SIG-M5 treated with dmso at 0.1 percent for 504 hours (cell line): ENCODE measurements at regions not wholly inside any gene's neighbourhood (a gene's known extent, or its start where the extent isn't known, plus 50 kb on each side); places are given as distances from the start of the nearest gene placed in this dataset.

Source experiments
- DNase-seq: peaks from one replicate; lab custom pipeline; 2025; ENCODE audit not compliant: unreplicated experiment; lab: John Stamatoyannopoulos, UW

DNA sequence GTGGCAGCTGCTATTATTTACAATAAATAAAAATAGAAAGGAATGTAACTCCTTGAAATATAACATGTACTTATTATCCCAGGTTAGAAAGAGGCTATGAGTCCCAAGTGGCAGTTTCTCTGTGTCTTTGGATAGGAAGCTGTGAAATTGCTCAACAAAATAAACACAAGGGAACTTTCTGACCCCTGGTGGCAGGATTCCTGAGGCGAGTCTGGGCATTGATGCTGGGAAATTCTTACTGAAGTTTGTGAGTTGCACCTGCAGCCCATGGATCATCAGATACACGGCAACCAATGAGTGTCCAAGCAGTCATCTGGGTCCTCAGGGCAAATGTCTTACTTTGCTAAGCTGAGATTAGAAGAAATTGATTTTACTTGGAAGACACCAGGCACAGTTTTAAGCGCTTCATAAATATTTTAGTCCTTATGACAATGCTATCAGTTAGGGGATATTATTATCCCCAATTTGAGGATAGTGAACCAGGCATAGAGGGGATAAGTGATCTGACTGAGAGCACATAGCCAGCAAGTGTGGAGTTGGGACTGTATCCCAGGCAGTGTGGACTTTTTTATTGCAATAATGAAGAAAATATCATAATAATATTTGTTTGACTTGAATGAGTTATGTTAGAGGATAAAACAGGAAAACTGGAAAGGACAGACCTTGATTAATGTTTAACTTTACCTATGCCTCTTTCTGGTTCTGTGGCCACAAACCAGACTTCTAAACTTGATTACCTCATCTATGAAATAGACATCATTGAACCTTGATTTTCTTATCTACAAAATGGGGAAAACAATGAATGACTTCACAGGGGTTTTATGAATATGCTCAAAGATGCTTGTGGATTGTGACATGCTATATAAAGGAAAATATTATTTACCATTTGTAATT, 265.5 kb upstream of the ADAMTSL1 start:
- peak; percentile 13 for DNase-seq

GRCh38 chr9:18215626-18216025, 258.3 kb upstream of the ADAMTSL1 start:
- DNase-seq: no peak

GRCh38 chr9:18216376-18216775, 257.6 kb upstream of the ADAMTSL1 start:
- no peak for DNase-seq

- no peak for DNase-seq
Measured at GRCh38 chr9:18228101-18228500, 245.9 kb upstream of the ADAMTSL1 start.

DNA sequence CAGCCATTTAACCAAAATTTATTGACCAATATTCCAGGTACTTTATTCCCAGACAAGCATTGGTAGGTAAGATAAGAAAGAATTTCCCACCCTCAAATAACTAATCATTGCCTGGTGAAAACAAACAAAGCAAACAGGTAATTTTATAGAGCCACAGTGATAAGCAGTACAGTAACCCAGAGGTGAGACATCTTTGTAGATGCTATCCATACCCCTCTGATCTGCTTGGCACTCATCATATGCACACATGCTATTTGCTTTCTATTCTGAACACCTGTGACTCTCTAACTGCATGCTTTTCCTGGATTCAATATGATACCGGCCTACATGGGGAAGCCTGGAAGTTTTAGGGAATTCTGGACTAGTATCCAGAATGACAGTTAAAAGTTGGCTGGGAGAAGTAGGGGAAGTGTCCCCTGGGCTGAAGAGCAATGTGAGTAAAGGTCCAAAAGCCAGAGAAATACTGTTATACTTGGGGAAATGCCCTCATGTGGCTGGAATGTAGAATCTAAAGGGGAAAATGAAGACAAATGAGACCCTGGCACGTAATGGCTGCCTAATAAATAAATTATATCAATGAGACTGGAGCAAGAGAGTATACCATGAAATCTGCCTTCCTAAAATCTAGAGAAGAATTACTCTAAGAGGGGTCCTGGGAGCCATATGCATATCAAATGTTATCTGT, 243.8 kb upstream of the ADAMTSL1 start:
- no peak for DNase-seq

DNA sequence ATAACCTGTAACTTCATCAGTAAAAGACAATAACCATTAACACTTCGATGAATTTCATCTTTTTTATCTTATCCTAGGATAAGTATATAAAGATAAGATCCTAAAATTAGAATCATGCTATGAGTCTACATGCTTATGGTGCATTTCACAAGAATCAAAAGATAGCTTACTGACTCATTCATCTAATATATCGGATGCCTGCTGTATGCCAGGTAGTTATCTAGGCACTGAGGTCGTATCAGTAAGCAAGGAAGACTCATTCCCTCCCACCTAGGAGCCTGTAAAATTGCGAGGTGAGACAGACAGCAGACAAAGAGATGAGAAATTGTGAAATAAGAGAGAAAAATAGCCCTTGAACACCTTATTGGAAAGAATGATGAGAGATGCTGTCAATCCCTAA, 240.6 kb upstream of the ADAMTSL1 start:
- DNase-seq: no peak

DNA sequence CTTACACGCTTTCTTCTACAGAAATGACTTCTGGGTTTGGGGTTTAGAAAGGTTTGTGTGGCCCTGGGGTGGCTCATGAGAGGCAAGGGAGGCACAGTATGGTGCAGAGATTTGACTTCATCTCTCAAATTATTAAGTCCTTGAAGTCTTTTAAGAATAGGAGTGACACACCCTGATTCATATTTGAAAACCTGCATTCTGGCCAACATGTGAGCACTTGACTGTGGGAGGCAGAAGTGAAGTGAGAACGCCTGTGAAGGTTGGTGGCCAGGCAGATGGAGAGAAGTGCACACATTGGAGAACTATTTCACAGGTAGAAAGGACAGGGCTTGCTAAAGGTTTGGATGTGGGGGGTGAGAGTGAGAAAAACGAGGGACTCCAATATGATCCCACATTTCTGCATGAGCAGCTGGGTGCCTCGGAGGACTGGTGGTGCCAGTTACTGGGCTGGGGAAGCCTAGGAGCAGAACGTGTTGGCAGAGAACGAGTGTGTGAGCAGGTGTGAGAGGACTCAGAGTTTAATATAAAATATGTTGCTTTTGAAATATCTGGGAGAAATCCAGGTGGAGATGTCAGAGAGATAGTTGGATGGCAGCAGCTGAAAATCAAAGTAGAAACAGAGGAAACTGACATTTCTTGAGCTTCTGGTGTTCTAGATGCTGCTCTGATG, 240.0 kb upstream of the ADAMTSL1 start:
- no peak for DNase-seq

GRCh38 chr9:18235181-18235908, 238.6 kb upstream of the ADAMTSL1 start:
- DNase-seq: no peak

DNA sequence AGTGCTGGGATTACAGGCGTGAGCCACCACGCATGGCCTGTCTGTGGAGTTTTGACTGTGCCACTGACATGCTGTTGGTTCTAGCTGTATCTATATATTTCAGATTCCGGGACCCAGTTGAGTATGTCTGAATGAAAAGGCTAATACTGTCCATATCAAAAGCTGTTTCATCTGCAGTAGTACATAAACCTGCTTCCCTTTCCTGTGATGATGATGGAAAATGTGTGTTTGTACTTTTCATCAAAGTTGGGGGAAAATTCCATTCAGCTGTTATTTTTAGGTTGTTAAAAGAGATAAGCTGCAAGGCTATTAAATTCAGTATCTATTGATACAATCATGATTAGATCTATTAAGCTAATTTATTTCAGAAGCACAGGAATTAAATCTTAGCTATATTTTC, 237.6 kb upstream of the ADAMTSL1 start:
- DNase-seq: no peak

GRCh38 chr9:18237776-18238175, 236.2 kb upstream of the ADAMTSL1 start:
- no peak for DNase-seq

- no peak for DNase-seq
Measured at GRCh38 chr9:18238254-18238653, 235.7 kb upstream of the ADAMTSL1 start.

DNA sequence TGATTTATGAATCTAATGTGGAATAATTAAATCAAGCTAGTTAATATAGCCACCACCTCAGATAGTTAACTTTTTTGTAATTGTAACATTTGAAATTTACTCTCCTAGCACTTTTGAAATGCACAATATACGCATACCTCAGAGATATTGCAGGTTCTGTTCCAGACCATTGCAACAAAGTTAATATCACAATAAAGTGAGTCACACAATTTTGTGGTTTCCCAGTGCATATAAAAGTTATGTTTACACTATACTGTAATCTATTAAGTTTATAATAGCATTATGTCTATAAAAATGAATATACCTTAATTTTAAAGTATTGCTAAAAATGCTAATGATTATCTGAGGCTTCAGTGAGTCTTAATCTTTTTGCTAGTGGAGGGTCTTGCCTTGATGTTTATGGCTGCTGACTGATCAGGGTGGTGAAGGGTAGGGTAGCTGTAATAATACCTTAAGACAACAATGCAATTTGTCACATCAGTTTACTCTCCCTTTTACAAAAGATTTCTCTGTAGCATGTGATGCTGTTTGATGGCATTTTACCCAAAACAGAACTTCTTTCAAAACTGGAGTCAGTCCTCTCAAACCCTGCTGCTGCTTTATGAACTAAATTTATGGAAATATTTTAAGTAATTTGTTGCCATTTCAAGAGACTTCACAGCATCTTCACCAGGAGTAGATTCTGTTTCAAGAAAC, 235.1 kb upstream of the ADAMTSL1 start:
- DNase-seq: no peak

DNA sequence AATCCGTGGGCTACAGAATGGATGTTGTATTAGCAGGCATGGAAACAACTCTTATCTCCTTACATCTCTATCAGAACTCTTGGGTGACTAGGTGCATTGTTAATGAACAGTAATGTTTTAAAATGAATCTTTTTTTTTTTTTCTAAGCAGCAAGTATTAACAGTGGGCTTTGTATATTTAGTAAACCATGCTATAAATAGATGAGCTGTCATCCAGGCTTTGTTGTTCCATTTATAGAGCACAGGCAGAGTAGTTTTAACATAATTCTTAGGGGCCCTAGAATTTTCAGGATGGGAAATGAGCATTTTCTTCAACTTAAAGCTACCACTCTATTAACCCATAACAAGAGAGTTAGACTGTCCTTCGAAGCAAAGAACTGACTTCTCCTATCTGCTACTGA, 233.7 kb upstream of the ADAMTSL1 start:
- no peak for DNase-seq

DNA sequence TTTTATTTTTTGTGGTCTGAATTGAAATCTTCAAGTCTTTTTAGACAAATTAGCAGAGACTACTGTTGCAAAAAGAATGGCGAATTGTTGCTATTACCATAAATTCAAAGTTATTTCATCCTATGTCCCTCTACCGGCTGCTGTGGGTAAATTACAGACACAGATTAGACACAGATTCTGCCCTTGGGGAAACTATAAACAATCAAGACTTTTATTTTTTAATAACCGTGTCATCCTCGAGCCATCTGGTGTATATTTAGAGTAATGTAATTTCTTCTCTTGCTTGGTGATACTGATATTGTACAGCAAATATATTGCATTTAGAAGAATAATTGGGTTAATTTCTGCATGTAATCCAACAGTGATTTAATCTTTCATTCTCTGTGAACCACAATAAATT, 228.0 kb upstream of the ADAMTSL1 start:
- DNase-seq: no peak

- DNase-seq: no peak
Measured at GRCh38 chr9:18250053-18250452, 223.9 kb upstream of the ADAMTSL1 start.

DNA sequence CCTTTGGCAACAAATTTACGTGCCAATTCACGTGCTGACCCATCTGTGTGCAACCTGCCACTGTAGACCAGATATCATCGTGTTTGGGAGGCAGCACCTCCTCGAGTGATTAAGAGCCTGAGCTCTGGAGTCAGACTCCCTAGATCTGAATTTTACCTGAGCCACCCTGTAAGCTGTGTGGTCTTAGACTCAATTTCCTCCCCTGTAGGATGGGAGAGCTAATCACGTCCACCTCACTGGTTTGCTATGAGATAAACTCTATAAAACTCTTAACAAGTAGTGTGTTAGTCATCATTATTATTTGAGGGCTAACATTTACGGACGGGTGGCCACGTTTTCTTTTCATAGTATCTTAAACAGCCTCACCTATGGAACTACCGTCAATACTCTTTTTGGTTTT, 220.0 kb upstream of the ADAMTSL1 start:
- DNase-seq: no peak

GRCh38 chr9:18255158-18255629, 218.8 kb upstream of the ADAMTSL1 start:
- peak; percentile 41 for DNase-seq

DNA sequence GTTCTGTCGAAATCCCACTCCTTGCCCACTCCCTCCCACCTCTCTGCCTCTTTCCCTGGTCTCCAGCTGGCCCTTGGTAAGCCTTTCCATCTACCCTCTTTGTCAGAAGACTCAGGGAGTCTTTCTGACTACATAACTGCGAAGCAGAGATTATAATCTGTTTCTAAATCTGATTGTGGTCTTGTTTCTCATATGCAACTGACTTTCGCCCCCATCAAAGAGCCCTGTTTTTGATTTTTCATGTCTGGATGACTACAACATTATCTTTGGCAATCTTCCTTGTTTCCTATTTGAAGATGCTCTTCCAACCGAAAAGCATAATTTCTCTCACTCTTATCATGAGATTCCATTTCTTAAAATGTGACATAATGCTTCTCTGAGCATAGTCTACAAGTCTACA, 218.2 kb upstream of the ADAMTSL1 start:
- DNase-seq: no peak

DNA sequence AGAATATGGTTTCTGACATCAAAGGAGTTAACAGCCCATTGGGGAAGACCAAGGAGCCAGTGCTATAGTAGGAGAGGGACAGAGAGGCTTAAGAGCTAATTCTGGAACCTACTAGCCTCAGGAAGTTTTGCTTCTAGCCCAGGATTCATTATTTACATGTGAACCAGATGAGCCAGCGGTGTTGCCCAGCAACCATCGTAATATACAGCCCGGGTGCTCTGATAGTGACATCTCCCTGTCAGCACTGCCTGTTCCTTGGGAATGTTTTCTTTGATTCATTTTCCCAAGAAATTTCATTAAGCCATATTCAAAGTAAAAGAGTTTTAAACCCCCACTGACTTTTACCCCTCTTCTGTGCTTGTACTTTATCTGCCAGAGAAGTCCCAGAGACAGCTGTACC, 217.4 kb upstream of the ADAMTSL1 start:
- DNase-seq: no peak

DNA sequence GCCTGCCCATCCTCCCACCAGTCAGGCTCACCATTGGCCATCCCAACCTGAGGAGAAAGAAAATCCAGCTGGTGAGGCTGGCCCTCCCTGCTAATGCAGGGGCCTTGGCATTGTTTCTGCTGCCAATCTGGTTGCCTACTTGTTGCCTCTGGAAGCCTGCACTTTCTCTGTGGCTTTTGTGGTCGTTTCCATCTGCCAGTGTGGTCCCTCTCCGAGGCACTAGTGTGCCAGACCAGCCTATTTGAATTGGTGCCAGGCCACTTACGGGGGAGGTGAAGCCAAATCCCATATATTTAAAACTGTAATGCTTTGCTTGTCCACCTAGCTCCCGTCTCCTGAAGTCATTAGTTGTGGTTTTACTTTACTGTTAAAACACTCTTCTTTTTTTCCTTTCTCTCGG, 213.4 kb upstream of the ADAMTSL1 start:
- DNase-seq: no peak

GRCh38 chr9:18261181-18261580, 212.8 kb upstream of the ADAMTSL1 start:
- DNase-seq: no peak
